Keratinocyte (primary cell): ENCODE measurements at regions not wholly inside any gene's neighbourhood (a gene's known extent, or its start where the extent isn't known, plus 50 kb on each side); places are given as distances from the start of the nearest gene placed in this dataset.

Experiments used
- DNase-seq: peaks from one replicate; pipeline ENCODE4 v3.0.0-alpha.2; 2011; ENCODE audit warnings: low read depth, missing footprints, low spot score
- FAIRE-seq: peaks from 2 replicates; lab custom pipeline; 2011; peaks lifted over from hg19 to GRCh38; lab: Jason Lieb, UNC
- H2AFZ ChIP-seq: 2 replicates; pipeline ENCODE4 v1.6.0; 2012; ENCODE audit warnings: low read length, control low read depth, inconsistent platforms; ENCODE audit not compliant: control insufficient read depth
- H3K27ac ChIP-seq: 2 replicates; pipeline ENCODE4 v1.5.1; 2011; ENCODE audit warnings: low read length; ENCODE audit not compliant: control insufficient read depth, insufficient read depth
- H3K27me3 ChIP-seq: 3 replicates; pipeline ENCODE4 v1.6.0; 2011; ENCODE audit warnings: low read length; ENCODE audit not compliant: control insufficient read depth, insufficient read depth; ENCODE audit errors: extremely low read depth
- H3K36me3 ChIP-seq, 2 experiments: 2 replicates in 1 of 2; 3 replicates in 1 of 2; pipeline ENCODE4 v1.5.1; 2011; ENCODE audit warnings: low read length in 2 of 2, mild to moderate bottlenecking in 1 of 2; ENCODE audit not compliant: control insufficient read depth in 2 of 2, insufficient read depth in 2 of 2; ENCODE audit errors: extremely low read depth in 1 of 2
- H3K4me1 ChIP-seq: 3 replicates; pipeline ENCODE4 v1.5.1; 2011; ENCODE audit warnings: low read length; ENCODE audit not compliant: control insufficient read depth, insufficient read depth; ENCODE audit errors: extremely low read depth
- H3K4me2 ChIP-seq: 3 replicates; pipeline ENCODE4 v1.6.0; 2011; ENCODE audit warnings: low read depth, low read length; ENCODE audit not compliant: control insufficient read depth, insufficient read depth; ENCODE audit errors: extremely low read depth
- H3K4me3 ChIP-seq, 3 experiments: fragments of 200-600 bp in 1 of 3; sonication (generic) in 1 of 3; 2 replicates in 2 of 3; 3 replicates in 1 of 3; pipeline ENCODE4 v1.5.1; 2011 to 2016; ENCODE audit warnings: low read length in 3 of 3, mild to moderate bottlenecking in 3 of 3, control low read depth in 2 of 3, inconsistent platforms in 1 of 3, low read depth in 1 of 3, mixed read lengths in 1 of 3, mixed run types in 1 of 3, moderate library complexity in 1 of 3; ENCODE audit not compliant: control insufficient read depth in 2 of 3, insufficient read depth in 2 of 3; ENCODE audit errors: extremely low read depth in 1 of 3
- H3K79me2 ChIP-seq: 2 replicates; pipeline ENCODE4 v1.6.0; 2012; ENCODE audit warnings: low read length; ENCODE audit not compliant: control insufficient read depth, insufficient read depth
- H3K9ac ChIP-seq: 3 replicates; pipeline ENCODE4 v1.6.0; 2011; ENCODE audit warnings: low read length; ENCODE audit not compliant: control insufficient read depth, insufficient read depth; ENCODE audit errors: extremely low read depth
- H3K9me1 ChIP-seq: 3 replicates; pipeline ENCODE4 v1.6.0; 2011; ENCODE audit warnings: low read length; ENCODE audit not compliant: control insufficient read depth, insufficient read depth; ENCODE audit errors: extremely low read depth
- H3K9me3 ChIP-seq: 2 replicates; pipeline ENCODE4 v1.5.1; 2012; ENCODE audit warnings: low read depth, low read length; ENCODE audit not compliant: control insufficient read depth
- H4K20me1 ChIP-seq: 3 replicates; pipeline ENCODE4 v1.6.0; 2011; ENCODE audit warnings: low read length; ENCODE audit not compliant: control insufficient read depth, insufficient read depth; ENCODE audit errors: extremely low read depth
- EZH2 ChIP-seq: IDR thresholded peaks from one replicate; pipeline ENCODE4 v1.6.1; 2012; ENCODE audit warnings: inconsistent platforms, mild to moderate bottlenecking, low read length, moderate library complexity
- dilution Hi-C: fragments of 300-500 bp; cut with MboI; formaldehyde crosslinking; loops from one replicate; pipeline ENCODE4 v1.7.0; 2020; ENCODE audit warnings: low sequenced_read_pairs; ENCODE audit not compliant: extremely low pct_ligation_motif_present
- TF ChIP-seq, protein P1 (sequence below), 3 experiments: IDR thresholded peaks in 1 of 3; conservative IDR thresholded peaks in 1 of 3; optimal IDR thresholded peaks in 1 of 3; 2 replicates in 2 of 3; 3 replicates in 1 of 3; pipeline versions ENCODE3 to v1.5.1; 2011; ENCODE audit warnings: low read length in 3 of 3, mild to moderate bottlenecking in 3 of 3, moderate library complexity in 2 of 3, control low read depth in 1 of 3, inconsistent platforms in 1 of 3; ENCODE audit not compliant: insufficient read depth in 2 of 3; ENCODE audit errors: extremely low read depth in 1 of 3

- TF ChIP-seq, protein P1, sequence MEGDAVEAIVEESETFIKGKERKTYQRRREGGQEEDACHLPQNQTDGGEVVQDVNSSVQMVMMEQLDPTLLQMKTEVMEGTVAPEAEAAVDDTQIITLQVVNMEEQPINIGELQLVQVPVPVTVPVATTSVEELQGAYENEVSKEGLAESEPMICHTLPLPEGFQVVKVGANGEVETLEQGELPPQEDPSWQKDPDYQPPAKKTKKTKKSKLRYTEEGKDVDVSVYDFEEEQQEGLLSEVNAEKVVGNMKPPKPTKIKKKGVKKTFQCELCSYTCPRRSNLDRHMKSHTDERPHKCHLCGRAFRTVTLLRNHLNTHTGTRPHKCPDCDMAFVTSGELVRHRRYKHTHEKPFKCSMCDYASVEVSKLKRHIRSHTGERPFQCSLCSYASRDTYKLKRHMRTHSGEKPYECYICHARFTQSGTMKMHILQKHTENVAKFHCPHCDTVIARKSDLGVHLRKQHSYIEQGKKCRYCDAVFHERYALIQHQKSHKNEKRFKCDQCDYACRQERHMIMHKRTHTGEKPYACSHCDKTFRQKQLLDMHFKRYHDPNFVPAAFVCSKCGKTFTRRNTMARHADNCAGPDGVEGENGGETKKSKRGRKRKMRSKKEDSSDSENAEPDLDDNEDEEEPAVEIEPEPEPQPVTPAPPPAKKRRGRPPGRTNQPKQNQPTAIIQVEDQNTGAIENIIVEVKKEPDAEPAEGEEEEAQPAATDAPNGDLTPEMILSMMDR (optimal IDR thresholded peaks at IDR 0.05 in 1 of 3, IDR thresholded peaks at IDR 0.05 in 1 of 3, conservative IDR thresholded peaks at IDR 0.05 in 1 of 3; ENCODE audit: extremely low read depth in 1 of 3, insufficient read depth in 2 of 3, low read length in 3 of 3): no peak
- TF ChIP-seq EZH2: no peak
- H4K20me1 ChIP-seq: no peaks in the 10 kb centered on the region
- H3K79me2 ChIP-seq: no peaks in the 10 kb centered on the region
- H2AFZ ChIP-seq: no peak overlapping the region
- FAIRE-seq (no peak), DNase-seq (no peak)
- H3K9me1 ChIP-seq: no peaks in the 10 kb centered on the region
- no peak overlapping the region for H3K4me2 ChIP-seq
- no peaks in the 10 kb centered on the region for H3K36me3 ChIP-seq
- no peaks in the 10 kb centered on the region for H3K4me1 ChIP-seq
- H3K4me3 ChIP-seq: no peak overlapping the region
- no peaks in the 10 kb centered on the region for H3K9me3 ChIP-seq
- no peak overlapping the region for H3K9ac ChIP-seq
- H3K27ac ChIP-seq: no peak overlapping the region
- dilution Hi-C loops: no loop called here
- no peaks in the 10 kb centered on the region for H3K27me3 ChIP-seq
Observed at GRCh38 chr2:207351171-207351570, 178.6 kb upstream of the CREB1 start.

DNA sequence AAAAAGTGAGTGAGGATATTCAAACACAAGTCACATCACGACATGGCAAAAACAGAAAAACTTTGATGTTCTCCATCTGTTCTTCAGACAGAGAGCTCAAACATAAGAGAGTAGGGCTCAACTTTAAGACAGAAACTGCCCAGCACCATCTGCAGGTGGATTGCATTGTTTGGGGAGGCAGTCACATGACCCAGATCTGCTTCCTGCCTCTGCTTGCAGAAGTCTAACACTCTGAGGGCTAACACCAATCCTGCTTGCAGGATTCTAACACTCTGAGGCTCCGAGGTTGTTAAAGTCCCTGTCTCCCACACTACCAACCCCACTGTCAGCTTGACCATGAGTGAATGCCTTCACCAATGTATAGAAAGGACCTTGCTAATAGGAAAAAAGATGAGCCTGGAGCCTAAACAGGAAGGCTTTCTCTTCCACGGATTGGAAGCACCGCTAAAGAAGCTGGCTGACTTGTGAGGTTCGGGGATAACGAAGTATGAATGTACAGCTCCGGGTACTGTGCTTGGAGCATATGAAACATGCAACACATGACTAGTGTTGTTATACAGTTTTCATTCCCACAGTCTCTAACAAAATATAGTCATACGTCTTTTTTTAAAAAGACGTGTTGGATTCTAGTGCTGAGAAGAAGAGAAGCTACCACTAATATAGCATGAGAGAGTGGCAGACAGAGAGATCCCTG, 176.6 kb upstream of the CREB1 start:
- TF ChIP-seq, protein P1 (optimal IDR thresholded peaks at IDR 0.05 in 1 of 3, IDR thresholded peaks at IDR 0.05 in 1 of 3, conservative IDR thresholded peaks at IDR 0.05 in 1 of 3; ENCODE audit: extremely low read depth in 1 of 3, insufficient read depth in 2 of 3, low read length in 3 of 3): peak in 1 of 3 experiments; percentile 14
- TF ChIP-seq EZH2: no peak
- no peaks in the 10 kb centered on the region for H3K79me2 ChIP-seq
- H3K4me1 ChIP-seq: no peaks in the 10 kb centered on the region
- H2AFZ ChIP-seq: no peak overlapping the region
- H3K4me2 ChIP-seq: no peak overlapping the region
- dilution Hi-C loops: no loop called here
- H3K36me3 ChIP-seq: no peaks in the 10 kb centered on the region
- no peaks in the 10 kb centered on the region for H3K9me3 ChIP-seq
- no peaks in the 10 kb centered on the region for H4K20me1 ChIP-seq
- DNase-seq: no peak
- no peak overlapping the region for H3K27ac ChIP-seq
- no peak overlapping the region for H3K9ac ChIP-seq
- no peaks in the 10 kb centered on the region for H3K27me3 ChIP-seq
- no peaks in the 10 kb centered on the region for H3K9me1 ChIP-seq
- H3K4me3 ChIP-seq: no peak overlapping the region
- peak; percentile 60 for FAIRE-seq
